ENCODE measurements at regions not wholly inside any gene's neighbourhood (a gene's known extent, or its start where the extent isn't known, plus 50 kb on each side); places are given as distances from the start of the nearest gene placed in this dataset.

- H3K4me3 ChIP-seq (ENCODE audit: low read length), result no peak overlapping the region
- no peaks in the 10 kb centered on the region for H3K27me3 ChIP-seq (ENCODE audit: control insufficient read depth, insufficient read depth, low read length)
- WGBS (ENCODE audit: insufficient coverage, low lambda C conversion rate), result no CpG with 5 or more reads among the region's 4 CpGs
- no peaks in the 10 kb centered on the region for H3K36me3 ChIP-seq (ENCODE audit: control insufficient read depth, insufficient read depth, low read length)
- no peaks in the 10 kb centered on the region for H3K4me1 ChIP-seq (ENCODE audit: control insufficient read depth, insufficient read depth, low read length)
- no peak overlapping the region for H3K27ac ChIP-seq (ENCODE audit: low read length)
- DNase-seq, result no peak
- no peaks in the 10 kb centered on the region for H3K9me3 ChIP-seq (ENCODE audit: control insufficient read depth, low read depth, low read length)
These were observed 158.4 kb downstream of the IBTK start for GRCh38 chr6:82088978-82089771.

- WGBS (ENCODE audit: insufficient coverage, low lambda C conversion rate), result no CpG with 5 or more reads among the region's 2 CpGs
- no peak overlapping the region for H3K27ac ChIP-seq (ENCODE audit: low read length)
- H3K9me3 ChIP-seq (ENCODE audit: control insufficient read depth, low read depth, low read length), result no peaks in the 10 kb centered on the region
- H3K27me3 ChIP-seq (ENCODE audit: control insufficient read depth, insufficient read depth, low read length), result no peaks in the 10 kb centered on the region
- H3K4me1 ChIP-seq (ENCODE audit: control insufficient read depth, insufficient read depth, low read length), result no peaks in the 10 kb centered on the region
- no peak overlapping the region for H3K4me3 ChIP-seq (ENCODE audit: low read length)
- no peaks in the 10 kb centered on the region for H3K36me3 ChIP-seq (ENCODE audit: control insufficient read depth, insufficient read depth, low read length)
- no peak for DNase-seq
These were observed 160.6 kb downstream of the IBTK start for GRCh38 chr6:82086944-82087343.

GRCh38 chr6:82085701-82086100 lies 161.8 kb downstream of the IBTK start:
- Histone ChIP-seq H3K27me3 (ENCODE audit: control insufficient read depth, insufficient read depth, low read length) (no peaks in the 10 kb centered on the region), H3K9me3 (ENCODE audit: control insufficient read depth, low read depth, low read length) (no peaks in the 10 kb centered on the region), H3K4me3 (ENCODE audit: low read length) (no peak overlapping the region), H3K36me3 (ENCODE audit: control insufficient read depth, insufficient read depth, low read length) (no peaks in the 10 kb centered on the region), H3K27ac (ENCODE audit: low read length) (no peak overlapping the region), H3K4me1 (ENCODE audit: control insufficient read depth, insufficient read depth, low read length) (no peaks in the 10 kb centered on the region)
- WGBS (ENCODE audit: insufficient coverage, low lambda C conversion rate), result no CpG with 5 or more reads among the region's 5 CpGs
- no peak for DNase-seq

GRCh38 chr6:82084324-82084920 lies 163.1 kb downstream of the IBTK start:
- Histone ChIP-seq H3K27me3 (ENCODE audit: control insufficient read depth, insufficient read depth, low read length) (no peaks in the 10 kb centered on the region), H3K9me3 (ENCODE audit: control insufficient read depth, low read depth, low read length) (peaks cover 3% of the 10 kb centered on the region), H3K27ac (ENCODE audit: low read length) (no peak overlapping the region), H3K4me1 (ENCODE audit: control insufficient read depth, insufficient read depth, low read length) (no peaks in the 10 kb centered on the region), H3K4me3 (ENCODE audit: low read length) (no peak overlapping the region), H3K36me3 (ENCODE audit: control insufficient read depth, insufficient read depth, low read length) (no peaks in the 10 kb centered on the region)
- no peak for DNase-seq
- 57% methylated on average over 1 of the region's 2 CpGs for WGBS (ENCODE audit: insufficient coverage, low lambda C conversion rate)

GRCh38 chr6:82083646-82084045 lies 163.9 kb downstream of the IBTK start:
- peaks cover 3% of the 10 kb centered on the region for H3K9me3 ChIP-seq (ENCODE audit: control insufficient read depth, low read depth, low read length)
- whole genome bisulfite sequencing (ENCODE audit: insufficient coverage, low lambda C conversion rate), result no CpG with 5 or more reads among the region's 1 CpG
- no peak for DNase-seq
- H3K4me1 ChIP-seq (ENCODE audit: control insufficient read depth, insufficient read depth, low read length), result no peaks in the 10 kb centered on the region
- H3K27me3 ChIP-seq (ENCODE audit: control insufficient read depth, insufficient read depth, low read length), result no peaks in the 10 kb centered on the region
- H3K36me3 ChIP-seq (ENCODE audit: control insufficient read depth, insufficient read depth, low read length), result no peaks in the 10 kb centered on the region
- no peak overlapping the region for H3K4me3 ChIP-seq (ENCODE audit: low read length)
- no peak overlapping the region for H3K27ac ChIP-seq (ENCODE audit: low read length)

- no peak overlapping the region for H3K27ac ChIP-seq (ENCODE audit: low read length)
- no peak for DNase-seq
- 63% methylated on average over 1 of the region's 1 CpG for WGBS (ENCODE audit: insufficient coverage, low lambda C conversion rate)
- H3K4me1 ChIP-seq (ENCODE audit: control insufficient read depth, insufficient read depth, low read length), result no peaks in the 10 kb centered on the region
- no peaks in the 10 kb centered on the region for H3K36me3 ChIP-seq (ENCODE audit: control insufficient read depth, insufficient read depth, low read length)
- H3K9me3 ChIP-seq (ENCODE audit: control insufficient read depth, low read depth, low read length), result peaks cover 3% of the 10 kb centered on the region
- no peak overlapping the region for H3K4me3 ChIP-seq (ENCODE audit: low read length)
- H3K27me3 ChIP-seq (ENCODE audit: control insufficient read depth, insufficient read depth, low read length), result no peaks in the 10 kb centered on the region
These were observed 166.8 kb downstream of the IBTK start for GRCh38 chr6:82080767-82081166.

- Histone ChIP-seq H3K9me3 (ENCODE audit: control insufficient read depth, low read depth, low read length) (peaks cover 3% of the 10 kb centered on the region), H3K4me1 (ENCODE audit: control insufficient read depth, insufficient read depth, low read length) (no peaks in the 10 kb centered on the region), H3K36me3 (ENCODE audit: control insufficient read depth, insufficient read depth, low read length) (no peaks in the 10 kb centered on the region), H3K27ac (ENCODE audit: low read length) (no peak overlapping the region), H3K27me3 (ENCODE audit: control insufficient read depth, insufficient read depth, low read length) (no peaks in the 10 kb centered on the region), H3K4me3 (ENCODE audit: low read length) (no peak overlapping the region)
- WGBS (ENCODE audit: insufficient coverage, low lambda C conversion rate), result no CpG with 5 or more reads among the region's 3 CpGs
- no peak for DNase-seq
These were observed 169.1 kb downstream of the IBTK start for GRCh38 chr6:82078286-82078908.

- Histone ChIP-seq H3K27me3 (ENCODE audit: control insufficient read depth, insufficient read depth, low read length) (no peaks in the 10 kb centered on the region), H3K27ac (ENCODE audit: low read length) (no peak overlapping the region), H3K4me3 (ENCODE audit: low read length) (no peak overlapping the region), H3K36me3 (ENCODE audit: control insufficient read depth, insufficient read depth, low read length) (no peaks in the 10 kb centered on the region), H3K9me3 (ENCODE audit: control insufficient read depth, low read depth, low read length) (peaks cover 3% of the 10 kb centered on the region), H3K4me1 (ENCODE audit: control insufficient read depth, insufficient read depth, low read length) (no peaks in the 10 kb centered on the region)
- no peak for DNase-seq
- 71% methylated on average over 1 of the region's 1 CpG for WGBS (ENCODE audit: insufficient coverage, low lambda C conversion rate)
These were observed 170.6 kb downstream of the IBTK start for GRCh38 chr6:82076916-82077315.

GRCh38 chr6:82074556-82074955 lies 173.0 kb downstream of the IBTK start:
- no CpG with 5 or more reads among the region's 2 CpGs for WGBS (ENCODE audit: insufficient coverage, low lambda C conversion rate)
- Histone ChIP-seq H3K4me3 (ENCODE audit: low read length) (no peak overlapping the region), H3K4me1 (ENCODE audit: control insufficient read depth, insufficient read depth, low read length) (no peaks in the 10 kb centered on the region), H3K36me3 (ENCODE audit: control insufficient read depth, insufficient read depth, low read length) (no peaks in the 10 kb centered on the region), H3K9me3 (ENCODE audit: control insufficient read depth, low read depth, low read length) (no peaks in the 10 kb centered on the region), H3K27ac (ENCODE audit: low read length) (no peak overlapping the region), H3K27me3 (ENCODE audit: control insufficient read depth, insufficient read depth, low read length) (no peaks in the 10 kb centered on the region)
- no peak for DNase-seq

GRCh38 chr6:82073484-82073883 lies 174.1 kb downstream of the IBTK start:
- no peak overlapping the region for H3K4me3 ChIP-seq (ENCODE audit: low read length)
- DNase-seq, result no peak
- 92% methylated on average over 2 of the region's 5 CpGs for WGBS (ENCODE audit: insufficient coverage, low lambda C conversion rate)
- no peaks in the 10 kb centered on the region for H3K4me1 ChIP-seq (ENCODE audit: control insufficient read depth, insufficient read depth, low read length)
- no peaks in the 10 kb centered on the region for H3K27me3 ChIP-seq (ENCODE audit: control insufficient read depth, insufficient read depth, low read length)
- no peaks in the 10 kb centered on the region for H3K36me3 ChIP-seq (ENCODE audit: control insufficient read depth, insufficient read depth, low read length)
- H3K27ac ChIP-seq (ENCODE audit: low read length), result no peak overlapping the region
- H3K9me3 ChIP-seq (ENCODE audit: control insufficient read depth, low read depth, low read length), result no peaks in the 10 kb centered on the region
